ENCODE measurements at regions not wholly inside any gene's neighbourhood (a gene's known extent, or its start where the extent isn't known, plus 50 kb on each side); places are given as distances from the start of the nearest gene placed in this dataset.

DNA sequence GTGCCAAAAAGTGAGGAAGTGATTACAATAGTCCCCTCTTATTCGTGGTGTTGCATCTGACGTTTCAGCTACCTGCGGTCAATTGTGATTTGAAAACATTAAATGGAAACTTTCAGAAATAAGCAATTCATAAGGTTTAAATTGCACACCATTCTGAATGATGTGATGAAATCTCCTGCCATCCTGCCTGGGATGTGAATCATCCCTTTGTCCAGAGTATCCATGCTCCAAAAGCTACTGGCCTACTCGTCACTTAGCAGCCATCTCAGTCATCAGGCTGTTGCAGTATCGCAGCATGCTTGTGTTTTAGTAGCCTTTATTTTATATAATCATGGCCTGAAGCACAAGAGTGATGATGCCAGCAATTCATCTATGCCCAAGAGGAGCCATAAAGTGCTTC, 97.7 kb upstream of the CDCA7L start:
- TF ChIP-seq, protein P1, sequence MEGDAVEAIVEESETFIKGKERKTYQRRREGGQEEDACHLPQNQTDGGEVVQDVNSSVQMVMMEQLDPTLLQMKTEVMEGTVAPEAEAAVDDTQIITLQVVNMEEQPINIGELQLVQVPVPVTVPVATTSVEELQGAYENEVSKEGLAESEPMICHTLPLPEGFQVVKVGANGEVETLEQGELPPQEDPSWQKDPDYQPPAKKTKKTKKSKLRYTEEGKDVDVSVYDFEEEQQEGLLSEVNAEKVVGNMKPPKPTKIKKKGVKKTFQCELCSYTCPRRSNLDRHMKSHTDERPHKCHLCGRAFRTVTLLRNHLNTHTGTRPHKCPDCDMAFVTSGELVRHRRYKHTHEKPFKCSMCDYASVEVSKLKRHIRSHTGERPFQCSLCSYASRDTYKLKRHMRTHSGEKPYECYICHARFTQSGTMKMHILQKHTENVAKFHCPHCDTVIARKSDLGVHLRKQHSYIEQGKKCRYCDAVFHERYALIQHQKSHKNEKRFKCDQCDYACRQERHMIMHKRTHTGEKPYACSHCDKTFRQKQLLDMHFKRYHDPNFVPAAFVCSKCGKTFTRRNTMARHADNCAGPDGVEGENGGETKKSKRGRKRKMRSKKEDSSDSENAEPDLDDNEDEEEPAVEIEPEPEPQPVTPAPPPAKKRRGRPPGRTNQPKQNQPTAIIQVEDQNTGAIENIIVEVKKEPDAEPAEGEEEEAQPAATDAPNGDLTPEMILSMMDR (conservative IDR thresholded peaks at IDR 0.05; ENCODE audit: low read length) = no peak
- TF ChIP-seq EZH2phosphoT487 (IDR thresholded peaks at IDR 0.05; ENCODE audit: borderline replicate concordance, low read depth, low read length) = no peak
